ENCODE measurements at regions not wholly inside any gene's neighbourhood (a gene's known extent, or its start where the extent isn't known, plus 50 kb on each side); places are given as distances from the start of the nearest gene placed in this dataset.

DNA sequence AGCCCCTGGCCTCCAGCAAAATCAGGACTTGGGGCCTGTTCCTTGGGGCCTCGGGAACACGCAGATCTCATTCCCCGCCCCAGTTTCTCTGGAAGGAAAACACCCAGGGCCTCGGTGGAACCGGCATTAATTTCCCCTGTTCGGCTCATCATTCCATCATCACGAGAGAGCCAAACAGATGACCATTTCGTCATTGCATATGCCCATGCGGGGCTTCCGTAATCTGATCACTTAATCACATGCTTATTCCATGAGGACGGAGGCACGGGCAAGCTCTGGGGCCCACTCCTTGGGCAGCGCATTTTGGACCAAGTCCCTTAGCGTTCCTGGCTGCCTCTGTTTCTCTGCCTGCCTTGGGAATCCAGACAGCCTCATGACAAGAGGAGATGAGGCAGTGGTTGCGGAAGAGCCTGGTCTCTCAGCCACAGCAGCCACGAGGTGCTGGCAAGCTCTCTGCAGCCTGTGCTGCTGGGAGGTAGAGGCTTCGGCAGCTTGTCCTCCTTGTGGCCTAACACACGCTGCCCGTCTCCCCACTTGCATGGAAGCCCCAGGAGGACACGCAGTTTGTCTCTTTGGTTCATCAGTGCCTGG is 65.0 kb upstream of the IER5L start:
- TF ChIP-seq, protein P1, sequence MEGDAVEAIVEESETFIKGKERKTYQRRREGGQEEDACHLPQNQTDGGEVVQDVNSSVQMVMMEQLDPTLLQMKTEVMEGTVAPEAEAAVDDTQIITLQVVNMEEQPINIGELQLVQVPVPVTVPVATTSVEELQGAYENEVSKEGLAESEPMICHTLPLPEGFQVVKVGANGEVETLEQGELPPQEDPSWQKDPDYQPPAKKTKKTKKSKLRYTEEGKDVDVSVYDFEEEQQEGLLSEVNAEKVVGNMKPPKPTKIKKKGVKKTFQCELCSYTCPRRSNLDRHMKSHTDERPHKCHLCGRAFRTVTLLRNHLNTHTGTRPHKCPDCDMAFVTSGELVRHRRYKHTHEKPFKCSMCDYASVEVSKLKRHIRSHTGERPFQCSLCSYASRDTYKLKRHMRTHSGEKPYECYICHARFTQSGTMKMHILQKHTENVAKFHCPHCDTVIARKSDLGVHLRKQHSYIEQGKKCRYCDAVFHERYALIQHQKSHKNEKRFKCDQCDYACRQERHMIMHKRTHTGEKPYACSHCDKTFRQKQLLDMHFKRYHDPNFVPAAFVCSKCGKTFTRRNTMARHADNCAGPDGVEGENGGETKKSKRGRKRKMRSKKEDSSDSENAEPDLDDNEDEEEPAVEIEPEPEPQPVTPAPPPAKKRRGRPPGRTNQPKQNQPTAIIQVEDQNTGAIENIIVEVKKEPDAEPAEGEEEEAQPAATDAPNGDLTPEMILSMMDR (IDR thresholded peaks at IDR 0.05; ENCODE audit: low read length) = no peak
- no peak for TF ChIP-seq EZH2phosphoT487 (IDR thresholded peaks at IDR 0.05; ENCODE audit: low read length)
- no peak for TF ChIP-seq EZH2 (optimal IDR thresholded peaks at IDR 0.05; ENCODE audit: low read depth, low read length)

Data from MM.1S (cell line).